ENCODE measurements at regions not wholly inside any gene's neighbourhood (a gene's known extent, or its start where the extent isn't known, plus 50 kb on each side); places are given as distances from the start of the nearest gene placed in this dataset.

DNA sequence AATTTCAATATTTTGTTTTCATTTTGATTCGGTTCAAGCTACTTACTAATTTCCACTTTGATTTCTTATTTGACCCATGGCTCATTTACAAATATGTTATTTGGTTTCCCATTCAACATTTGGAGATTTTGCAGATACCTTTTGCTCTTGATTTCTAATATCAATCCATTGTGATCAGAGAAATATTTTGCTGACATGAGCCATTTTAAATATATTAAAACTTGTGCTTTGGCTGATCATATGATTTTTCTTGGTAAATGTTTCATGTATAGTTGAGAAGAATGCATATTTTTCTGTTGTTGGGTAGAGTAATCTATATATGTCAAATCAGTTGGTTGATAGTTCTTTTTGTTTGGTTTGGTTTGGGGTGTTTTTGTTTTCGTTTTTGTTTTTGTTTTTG lies 95.0 kb downstream of the GASK1B start:
- Mint-ChIP-seq H3K27me3 (no peaks in the 10 kb centered on the region), H3K9me3 (ENCODE audit: insufficient read depth) (no peaks in the 10 kb centered on the region), H3K27ac (no peak overlapping the region), H3K4me1 (no peaks in the 10 kb centered on the region), H3K4me3 (no peak overlapping the region)
- Histone ChIP-seq H3K36me3 (replicated peaks in 1 of 2; ENCODE audit: control extremely low read depth in 1 of 2, control insufficient read depth in 1 of 2, extremely low read depth in 1 of 2, insufficient read depth in 2 of 2, low read length in 1 of 2) (no peaks in the 10 kb centered on the region), H3K79me2 (ENCODE audit: control insufficient read depth, insufficient read depth, low read length) (no peaks in the 10 kb centered on the region), H3K9me3 (ENCODE audit: control extremely low read depth in 1 of 3, control insufficient read depth in 2 of 3, insufficient read depth in 1 of 3, low read length in 2 of 3) (no peaks in the 10 kb centered on the region), H3K4me1 (ENCODE audit: control insufficient read depth in 2 of 2, insufficient read depth in 2 of 2, low read length in 2 of 2) (no peaks in the 10 kb centered on the region), H3K9ac (ENCODE audit: low read length) (no peak overlapping the region), H3K4me2 (replicated peaks; ENCODE audit: low read depth, low read length, poor library complexity, severe bottlenecking) (no peak overlapping the region), H3K4me3 (ENCODE audit: control extremely low read depth in 1 of 5, extremely low read depth in 1 of 5, insufficient read depth in 1 of 5, low read depth in 2 of 5, low read length in 4 of 5) (no peak overlapping the region), H3K27me3 (replicated peaks in 1 of 4; ENCODE audit: control extremely low read depth in 1 of 4, control insufficient read depth in 3 of 4, insufficient read depth in 4 of 4, low read length in 3 of 4) (no peaks in the 10 kb centered on the region), H2AFZ (ENCODE audit: insufficient read depth, low read depth, low read length, poor library complexity, severe bottlenecking) (no peak overlapping the region), H4K20me1 (ENCODE audit: control insufficient read depth, insufficient read depth, low read length, poor library complexity, severe bottlenecking) (no peaks in the 10 kb centered on the region), H3K27ac (ENCODE audit: low read length in 2 of 2) (no peak overlapping the region)
- ChIA-PET POLR2A (no interaction called here), CTCF (no interaction called here)
- ATAC-seq (ENCODE audit: low read depth) (no peak), DNase-seq (no peak)
- WGBS (ENCODE audit: insufficient coverage): no CpG with 5 or more reads among the region's 2 CpGs
- intact Hi-C loops (cut with micrococcal nuclease): no loop called here
- TF ChIP-seq EZH2 (IDR thresholded peaks at IDR 0.05; ENCODE audit: borderline replicate concordance, insufficient read depth, low read depth, low read length, poor library complexity, severe bottlenecking): no peak
- TF ChIP-seq, protein P1, sequence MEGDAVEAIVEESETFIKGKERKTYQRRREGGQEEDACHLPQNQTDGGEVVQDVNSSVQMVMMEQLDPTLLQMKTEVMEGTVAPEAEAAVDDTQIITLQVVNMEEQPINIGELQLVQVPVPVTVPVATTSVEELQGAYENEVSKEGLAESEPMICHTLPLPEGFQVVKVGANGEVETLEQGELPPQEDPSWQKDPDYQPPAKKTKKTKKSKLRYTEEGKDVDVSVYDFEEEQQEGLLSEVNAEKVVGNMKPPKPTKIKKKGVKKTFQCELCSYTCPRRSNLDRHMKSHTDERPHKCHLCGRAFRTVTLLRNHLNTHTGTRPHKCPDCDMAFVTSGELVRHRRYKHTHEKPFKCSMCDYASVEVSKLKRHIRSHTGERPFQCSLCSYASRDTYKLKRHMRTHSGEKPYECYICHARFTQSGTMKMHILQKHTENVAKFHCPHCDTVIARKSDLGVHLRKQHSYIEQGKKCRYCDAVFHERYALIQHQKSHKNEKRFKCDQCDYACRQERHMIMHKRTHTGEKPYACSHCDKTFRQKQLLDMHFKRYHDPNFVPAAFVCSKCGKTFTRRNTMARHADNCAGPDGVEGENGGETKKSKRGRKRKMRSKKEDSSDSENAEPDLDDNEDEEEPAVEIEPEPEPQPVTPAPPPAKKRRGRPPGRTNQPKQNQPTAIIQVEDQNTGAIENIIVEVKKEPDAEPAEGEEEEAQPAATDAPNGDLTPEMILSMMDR (IDR thresholded peaks at IDR 0.05): no peak

DNA sequence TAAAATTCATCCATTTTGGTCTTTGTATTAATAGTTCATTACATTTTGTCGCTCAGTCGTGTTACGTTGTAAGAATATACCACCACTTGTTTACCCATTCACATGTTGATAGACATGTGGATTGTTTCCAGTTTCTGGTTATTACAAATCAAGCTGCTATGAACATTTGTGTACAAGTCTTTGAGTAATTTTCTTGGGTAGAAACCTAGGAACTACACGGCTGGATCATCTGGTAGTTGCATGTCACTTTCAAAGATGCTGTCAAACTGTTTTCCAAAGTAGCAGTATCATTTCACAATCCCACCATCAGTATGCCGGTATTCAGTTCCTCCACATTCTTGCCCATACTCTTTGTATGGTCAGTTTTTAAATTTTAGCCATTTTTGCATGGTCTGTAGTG lies 98.0 kb downstream of the GASK1B start:
- Histone ChIP-seq H4K20me1 (ENCODE audit: control insufficient read depth, insufficient read depth, low read length, poor library complexity, severe bottlenecking) (no peaks in the 10 kb centered on the region), H3K27ac (ENCODE audit: low read length in 2 of 2) (no peak overlapping the region), H3K79me2 (ENCODE audit: control insufficient read depth, insufficient read depth, low read length) (no peaks in the 10 kb centered on the region), H3K4me3 (ENCODE audit: control extremely low read depth in 1 of 5, extremely low read depth in 1 of 5, insufficient read depth in 1 of 5, low read depth in 2 of 5, low read length in 4 of 5) (no peak overlapping the region), H2AFZ (ENCODE audit: insufficient read depth, low read depth, low read length, poor library complexity, severe bottlenecking) (no peak overlapping the region), H3K4me2 (replicated peaks; ENCODE audit: low read depth, low read length, poor library complexity, severe bottlenecking) (no peak overlapping the region), H3K27me3 (replicated peaks in 1 of 4; ENCODE audit: control extremely low read depth in 1 of 4, control insufficient read depth in 3 of 4, insufficient read depth in 4 of 4, low read length in 3 of 4) (no peaks in the 10 kb centered on the region), H3K9ac (ENCODE audit: low read length) (no peak overlapping the region), H3K9me3 (ENCODE audit: control extremely low read depth in 1 of 3, control insufficient read depth in 2 of 3, insufficient read depth in 1 of 3, low read length in 2 of 3) (no peaks in the 10 kb centered on the region), H3K36me3 (replicated peaks in 1 of 2; ENCODE audit: control extremely low read depth in 1 of 2, control insufficient read depth in 1 of 2, extremely low read depth in 1 of 2, insufficient read depth in 2 of 2, low read length in 1 of 2) (no peaks in the 10 kb centered on the region), H3K4me1 (ENCODE audit: control insufficient read depth in 2 of 2, insufficient read depth in 2 of 2, low read length in 2 of 2) (no peaks in the 10 kb centered on the region)
- CTCF ChIA-PET: no interaction called here
- Mint-ChIP-seq H3K4me1 (no peaks in the 10 kb centered on the region), H3K4me3 (no peak overlapping the region), H3K9me3 (ENCODE audit: insufficient read depth) (no peaks in the 10 kb centered on the region), H3K27me3 (no peaks in the 10 kb centered on the region), H3K27ac (no peak overlapping the region)
- no peak for DNase-seq
- TF ChIP-seq, protein P1 (IDR thresholded peaks at IDR 0.05): no peak
- TF ChIP-seq EZH2 (IDR thresholded peaks at IDR 0.05; ENCODE audit: borderline replicate concordance, insufficient read depth, low read depth, low read length, poor library complexity, severe bottlenecking): no peak
- intact Hi-C loops (cut with micrococcal nuclease): no loop called here
- no peak for ATAC-seq (ENCODE audit: low read depth)
- POLR2A ChIA-PET: no interaction called here
- 100% methylated on average over 1 of the region's 5 CpGs for WGBS (ENCODE audit: insufficient coverage)

All from B cell (primary cell).